GM06990 (cell line): ENCODE measurements at regions not wholly inside any gene's neighbourhood (a gene's known extent, or its start where the extent isn't known, plus 50 kb on each side); places are given as distances from the start of the nearest gene placed in this dataset.

Source experiments
- DNase-seq: peaks from one replicate; pipeline ENCODE4 v3.0.0-alpha.2; 2011; ENCODE audit not compliant: insufficient read length; ENCODE audit errors: extremely low read depth
- H3K27me3 ChIP-seq: replicated peaks from 2 replicates; pipeline ENCODE4 v1.6.0; 2011; ENCODE audit warnings: low read length; ENCODE audit not compliant: control insufficient read depth, insufficient read depth
- H3K36me3 ChIP-seq: 2 replicates; pipeline ENCODE4 v1.5.1; 2011; ENCODE audit warnings: low read length; ENCODE audit not compliant: control insufficient read depth, insufficient read depth
- H3K4me3 ChIP-seq: replicated peaks from 2 replicates; pipeline ENCODE4 v1.5.1; 2011; ENCODE audit warnings: low read depth, mild to moderate bottlenecking, control low read depth, low read length
- CTCF ChIP-seq: IDR thresholded peaks from 2 replicates; pipeline ENCODE4 v1.5.1; 2011; ENCODE audit warnings: low read length, control low read depth, mild to moderate bottlenecking, inconsistent platforms; ENCODE audit not compliant: insufficient read depth, poor library complexity, severe bottlenecking

GRCh38 chr5:133849116-133849515, 119.3 kb downstream of the C5orf15 start:
- no peak for TF ChIP-seq CTCF
- H3K27me3 ChIP-seq: no peaks in the 10 kb centered on the region; the same call in 1 of the 2 replicates
- no peak for DNase-seq
- H3K36me3 ChIP-seq: no peaks in the 10 kb centered on the region
- no peak overlapping the region for H3K4me3 ChIP-seq

GRCh38 chr5:133848341-133848811, 120.0 kb downstream of the C5orf15 start:
- H3K36me3 ChIP-seq: no peaks in the 10 kb centered on the region
- TF ChIP-seq CTCF: no peak
- no peak overlapping the region for H3K4me3 ChIP-seq
- H3K27me3 ChIP-seq: no peaks in the 10 kb centered on the region
- no peak for DNase-seq

- DNase-seq: no peak
- H3K36me3 ChIP-seq: no peaks in the 10 kb centered on the region
- H3K4me3 ChIP-seq: no peak overlapping the region
- TF ChIP-seq CTCF: no peak
- H3K27me3 ChIP-seq: no peaks in the 10 kb centered on the region
Measured at GRCh38 chr5:133847886-133848285, 120.5 kb downstream of the C5orf15 start.

- H3K27me3 ChIP-seq: no peaks in the 10 kb centered on the region
Measured at GRCh38 chr5:133847301-133847700, 121.1 kb downstream of the C5orf15 start.

GRCh38 chr5:133846478-133847226, 121.8 kb downstream of the C5orf15 start:
- H3K27me3 ChIP-seq: no peaks in the 10 kb centered on the region
- TF ChIP-seq CTCF: no peak
- no peak overlapping the region for H3K4me3 ChIP-seq
- H3K36me3 ChIP-seq: no peaks in the 10 kb centered on the region
- DNase-seq: no peak

More at GRCh38 chr5:133847301-133847700, 121.1 kb downstream of the C5orf15 start:
- no peaks in the 10 kb centered on the region for H3K36me3 ChIP-seq
- H3K4me3 ChIP-seq: no peak overlapping the region
- TF ChIP-seq CTCF: no peak
- DNase-seq: no peak
